ENCODE measurements at regions not wholly inside any gene's neighbourhood (a gene's known extent, or its start where the extent isn't known, plus 50 kb on each side); places are given as distances from the start of the nearest gene placed in this dataset.

DNA sequence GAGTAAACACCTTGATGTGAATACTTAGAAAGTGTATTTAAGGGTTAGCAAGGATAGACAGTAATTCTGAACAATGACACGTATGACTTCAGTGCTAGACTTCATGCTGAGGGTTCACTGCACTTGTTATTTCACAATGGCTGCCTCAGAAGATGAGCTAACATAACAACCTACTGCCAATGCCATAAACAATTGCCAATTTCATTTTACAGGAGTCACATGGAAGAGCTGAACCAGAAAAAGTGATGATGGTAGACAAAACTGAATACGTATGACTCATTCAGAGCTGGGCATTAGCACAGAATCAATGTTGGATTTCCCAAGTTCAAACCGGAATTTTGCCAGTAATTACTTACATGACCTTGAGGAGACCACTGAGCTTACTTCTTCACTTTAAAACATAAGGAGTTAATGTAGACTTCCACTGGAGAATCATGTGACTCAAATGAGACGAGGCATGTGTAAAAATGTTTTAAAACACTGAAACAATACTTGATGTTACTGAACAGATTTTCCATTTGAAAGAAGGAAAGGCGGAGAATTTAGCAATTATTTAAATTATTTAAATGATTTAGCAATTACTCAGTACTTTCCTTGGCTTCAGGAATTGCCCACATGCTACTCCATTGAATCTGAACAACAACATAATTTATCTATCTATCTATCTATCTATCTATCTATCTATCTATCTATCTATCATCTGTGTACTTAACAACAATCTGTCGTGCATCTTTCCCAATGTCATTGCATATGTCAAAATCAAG lies 868.5 kb upstream of the SLIT2 start:
- DNase-seq: no peak

DNA sequence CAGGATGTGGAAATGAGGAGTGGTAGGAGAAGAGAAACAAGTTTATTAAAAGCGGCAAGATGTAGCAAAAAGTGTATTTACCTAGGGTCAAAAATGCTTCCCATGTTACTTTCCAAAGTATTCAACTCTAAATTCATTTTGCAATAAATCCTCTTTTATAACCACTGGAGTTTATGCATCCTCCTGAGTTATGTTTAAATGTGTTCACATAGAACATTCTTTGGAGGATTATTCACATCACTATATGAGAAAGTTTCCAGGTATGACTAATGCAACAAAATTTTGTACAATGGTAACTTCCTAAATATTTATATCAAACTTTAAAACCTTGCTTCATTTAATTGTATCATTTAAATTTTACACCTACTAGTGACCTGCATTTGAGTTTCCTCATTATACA lies 870.6 kb upstream of the SLIT2 start:
- no peak for DNase-seq

DNA sequence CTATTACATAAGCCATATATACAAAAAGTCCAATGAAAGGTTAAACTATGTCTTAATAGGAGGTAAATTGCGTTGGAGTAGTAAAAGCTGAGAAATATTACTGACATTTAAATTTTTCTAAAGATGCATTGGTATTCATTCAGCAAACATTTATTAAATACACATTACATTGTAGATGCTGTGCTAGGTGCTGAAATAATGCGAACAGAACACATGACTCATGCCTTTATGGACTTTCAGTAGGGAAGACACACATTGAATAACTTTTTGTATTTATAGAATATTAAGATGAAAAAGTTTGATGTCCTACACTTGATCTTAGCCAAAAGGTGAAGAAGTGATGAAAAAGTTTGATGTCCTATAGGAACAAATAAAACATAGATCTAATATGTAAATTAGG lies 871.1 kb upstream of the SLIT2 start:
- DNase-seq: no peak

DNA sequence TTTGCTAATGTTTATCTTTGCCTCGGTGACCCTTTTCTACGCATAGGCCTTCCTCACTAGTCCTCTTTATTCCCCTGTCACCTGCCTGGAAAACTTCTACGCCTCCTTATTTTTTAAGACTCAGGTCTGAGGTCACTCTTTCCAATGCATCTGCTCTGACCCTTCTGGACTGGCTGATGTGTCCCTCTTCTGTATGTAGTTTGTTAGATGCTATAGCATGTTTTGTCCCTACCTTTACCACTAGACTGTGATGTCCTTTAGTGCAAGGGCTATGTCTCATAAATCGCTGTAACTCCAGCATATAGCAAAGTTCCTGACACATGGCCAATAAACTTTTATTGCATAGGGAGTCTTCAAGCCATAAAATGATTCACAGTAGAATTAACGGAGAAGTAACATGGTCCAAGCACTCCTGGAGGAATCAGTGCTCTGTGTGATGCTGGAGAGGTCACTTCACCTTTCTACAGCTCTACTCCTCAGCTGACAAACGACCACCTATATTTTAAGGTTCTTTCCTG lies 872.5 kb upstream of the SLIT2 start:
- no peak for DNase-seq

GRCh38 chr4:19375931-19376330 lies 875.8 kb upstream of the SLIT2 start:
- no peak for DNase-seq

DNA sequence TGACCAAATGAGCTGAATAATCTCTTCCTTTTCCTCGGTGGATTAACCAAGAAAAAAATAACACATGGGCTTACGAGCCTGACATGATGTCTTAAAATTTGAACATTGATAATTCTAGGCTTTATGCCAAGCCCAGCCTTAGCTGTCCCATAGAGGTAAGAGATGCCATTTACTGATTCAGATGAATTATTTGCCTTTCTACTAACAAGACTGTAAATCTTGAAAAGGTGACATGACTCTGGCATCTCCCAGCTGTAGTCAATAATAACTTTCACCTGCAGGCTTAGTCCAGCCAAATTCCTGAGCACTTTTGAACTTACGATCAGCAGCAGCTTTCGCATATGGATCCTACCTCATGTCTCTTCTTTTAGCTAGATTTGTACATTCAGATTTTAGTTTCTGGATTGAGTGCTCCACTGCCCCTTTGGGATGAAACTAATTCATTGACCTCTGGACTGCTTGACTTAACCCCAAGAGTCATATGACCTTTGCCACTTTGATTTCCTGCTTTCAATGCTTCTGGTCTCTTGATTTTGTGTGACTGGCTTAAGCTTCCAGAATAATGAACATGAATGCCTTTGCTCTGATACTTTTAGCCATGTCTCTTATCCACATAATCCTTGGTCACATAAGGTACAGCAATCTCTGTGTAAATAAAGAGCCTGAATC lies 876.4 kb upstream of the SLIT2 start:
- DNase-seq: peak; percentile 8

- DNase-seq: no peak
These were observed 879.3 kb upstream of the SLIT2 start for GRCh38 chr4:19372390-19372789.

DNA sequence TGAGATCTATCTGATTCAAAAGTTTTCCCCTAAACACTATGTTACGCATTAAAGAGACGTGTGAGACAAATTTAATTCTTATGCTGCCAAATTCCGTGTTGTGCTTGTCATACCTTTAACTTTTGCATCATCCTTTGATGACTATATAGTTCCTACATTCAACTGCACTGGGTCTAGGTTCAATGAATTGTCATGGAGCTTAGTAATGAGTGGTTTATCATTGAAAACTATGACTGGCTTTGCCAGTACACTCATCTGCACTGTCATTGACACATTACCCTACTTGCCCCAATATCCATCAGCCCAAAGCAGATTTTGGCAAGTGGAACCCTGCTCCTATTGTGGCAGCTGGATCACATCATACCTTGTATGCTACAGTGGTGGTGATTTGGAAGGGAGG lies 882.9 kb upstream of the SLIT2 start:
- DNase-seq: no peak

DNA sequence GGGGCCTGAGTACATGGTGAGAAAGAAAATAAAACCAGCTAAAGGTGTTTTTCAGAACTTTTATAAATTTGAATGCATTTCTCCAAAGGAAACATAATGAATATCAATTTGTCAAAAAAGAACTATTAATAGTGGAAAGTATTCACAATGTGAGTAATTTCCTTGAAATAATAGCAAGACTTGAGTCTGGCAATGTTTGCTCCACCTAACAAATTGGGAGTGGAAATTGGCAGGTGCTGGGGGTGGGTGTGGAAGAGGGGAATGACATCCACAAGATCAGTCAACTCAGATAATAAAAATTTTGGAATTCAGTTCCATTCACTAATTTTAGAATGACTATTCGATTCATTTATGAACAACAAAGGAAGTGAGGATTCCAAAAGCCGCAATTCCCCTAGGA lies 884.8 kb upstream of the SLIT2 start:
- DNase-seq: no peak

- DNase-seq: no peak
These were observed 893.7 kb upstream of the SLIT2 start for GRCh38 chr4:19358015-19358414.

DNA sequence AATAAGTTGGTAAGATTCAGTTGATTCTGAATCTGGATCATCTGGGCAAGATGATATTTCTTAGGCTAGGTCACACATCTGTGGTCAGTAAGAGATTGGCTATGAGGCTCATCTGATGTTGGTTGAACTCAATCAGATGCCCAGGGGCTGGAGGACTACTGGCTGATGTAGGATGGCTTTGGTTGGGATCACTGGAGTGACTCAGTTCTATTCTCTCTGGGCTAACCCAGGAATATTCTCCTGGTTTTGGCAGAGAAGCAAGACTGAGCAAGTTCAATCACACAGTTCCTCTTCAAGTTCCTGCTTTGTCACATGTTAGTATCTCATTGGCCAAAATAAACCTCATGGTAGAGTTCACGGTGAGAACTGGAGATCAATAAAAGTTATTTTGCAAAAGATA lies 902.3 kb upstream of the SLIT2 start:
- DNase-seq: no peak

GRCh38 chr4:19348746-19349145 lies 903.0 kb upstream of the SLIT2 start:
- DNase-seq: no peak

DNA sequence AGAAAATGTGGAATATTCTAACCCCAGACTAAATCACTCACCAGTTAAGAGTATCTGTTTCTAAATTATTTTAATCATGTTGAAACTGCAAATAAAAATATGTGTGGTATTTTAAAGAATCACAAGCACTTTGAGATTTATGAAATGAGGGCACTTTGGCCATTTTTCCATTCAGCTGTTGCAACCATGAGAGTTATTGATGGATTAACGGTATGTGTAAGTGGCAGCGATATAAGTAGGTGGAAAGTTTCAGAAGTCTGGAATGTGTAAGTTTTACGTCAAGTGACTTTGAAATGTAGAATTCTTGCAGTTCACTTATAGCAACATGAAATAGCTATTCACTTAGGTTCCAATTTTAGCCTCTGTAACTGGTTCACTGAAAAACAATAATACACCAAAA lies 905.1 kb upstream of the SLIT2 start:
- no peak for DNase-seq

GRCh38 chr4:19329631-19330030 lies 922.1 kb upstream of the SLIT2 start:
- no peak for DNase-seq

- no peak for DNase-seq
These were observed 922.6 kb upstream of the SLIT2 start for GRCh38 chr4:19329077-19329476.

DNA sequence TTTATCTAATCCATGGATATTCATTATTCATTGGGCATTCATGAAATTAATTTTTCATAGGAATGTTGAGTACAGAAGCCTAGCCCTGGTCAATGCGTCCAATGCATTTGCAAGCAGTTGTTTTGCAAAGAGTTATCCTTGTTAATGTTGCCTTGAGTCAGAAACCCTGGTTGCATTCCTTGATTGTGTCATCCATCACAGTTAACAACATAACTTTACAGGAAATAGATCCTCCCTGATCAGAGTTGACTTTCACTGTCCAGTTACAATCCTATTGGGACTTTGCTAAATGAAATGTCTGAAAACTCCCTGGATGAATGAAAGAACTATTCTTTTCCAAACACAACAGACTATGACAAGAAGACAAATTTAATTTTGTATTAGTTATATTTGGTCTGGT lies 924.3 kb upstream of the SLIT2 start:
- DNase-seq: no peak

- no peak for DNase-seq
These were observed 927.5 kb upstream of the SLIT2 start for GRCh38 chr4:19324184-19324583.

DNA sequence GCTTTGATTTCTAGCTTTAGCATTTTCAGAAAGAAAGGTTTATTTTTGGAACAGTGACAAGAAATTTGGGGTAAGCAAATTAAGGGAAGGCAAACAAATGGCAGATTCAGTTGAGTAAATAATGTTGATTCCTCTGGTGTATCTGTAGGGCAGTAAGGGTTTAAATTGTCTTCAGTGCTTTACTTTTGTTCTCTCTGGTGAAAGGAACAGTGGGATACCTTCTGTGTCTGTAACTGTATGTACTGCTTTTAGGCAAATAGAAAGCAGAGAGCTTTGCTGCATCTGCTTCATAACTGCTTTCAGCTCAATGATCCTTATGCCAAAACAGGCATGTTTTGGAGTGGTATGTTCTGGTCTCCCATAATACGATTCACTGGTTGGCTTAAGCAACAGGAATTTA lies 932.1 kb upstream of the SLIT2 start:
- DNase-seq: no peak

DNA sequence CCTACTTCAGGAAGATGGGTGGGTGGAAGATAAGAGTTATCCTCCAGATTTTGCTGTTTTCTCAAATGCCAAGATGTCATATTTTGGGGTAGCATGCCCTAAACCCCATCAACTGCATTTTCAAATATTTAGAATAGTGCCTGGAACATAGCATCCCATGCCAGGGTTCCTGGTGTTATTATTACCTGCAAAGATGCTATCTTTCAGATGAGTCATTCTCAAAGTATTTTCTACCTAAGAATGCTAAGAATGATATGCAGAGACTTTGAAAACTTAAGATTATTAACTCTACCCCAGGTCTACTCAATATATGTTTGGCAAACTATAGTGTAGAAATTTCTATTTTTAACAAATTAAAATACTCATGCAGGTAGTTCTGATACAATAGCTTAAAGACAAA lies 934.3 kb upstream of the SLIT2 start:
- no peak for DNase-seq

- DNase-seq: no peak
These were observed 937.6 kb upstream of the SLIT2 start for GRCh38 chr4:19314116-19314515.

DNA sequence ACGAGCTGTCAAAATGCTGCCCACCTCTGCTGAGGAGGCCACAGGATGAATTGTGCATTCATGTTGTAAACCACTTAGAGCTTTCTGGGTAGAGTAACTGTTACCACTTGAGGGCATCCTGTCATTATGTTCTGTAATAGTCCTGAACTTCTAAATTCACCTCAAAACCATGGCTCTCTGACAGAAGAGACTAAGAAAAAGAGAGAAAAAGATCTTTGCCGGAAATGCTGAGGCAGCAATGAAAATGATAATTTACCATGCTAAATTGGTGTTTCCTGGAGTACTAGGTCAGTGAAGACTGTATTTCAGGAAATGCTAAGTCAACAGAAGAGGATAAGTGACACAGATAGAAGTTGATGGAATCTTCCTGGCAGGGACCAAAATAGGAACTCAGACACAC lies 942.3 kb upstream of the SLIT2 start:
- no peak for DNase-seq

GRCh38 chr4:19304028-19304427 lies 947.7 kb upstream of the SLIT2 start:
- no peak for DNase-seq

- no peak for DNase-seq
These were observed 950.2 kb upstream of the SLIT2 start for GRCh38 chr4:19301527-19301926.

GRCh38 chr4:19300213-19300612 lies 951.5 kb upstream of the SLIT2 start:
- no peak for DNase-seq

GRCh38 chr4:19298998-19299397 lies 952.7 kb upstream of the SLIT2 start:
- no peak for DNase-seq
